ENCODE measurements at regions not wholly inside any gene's neighbourhood (a gene's known extent, or its start where the extent isn't known, plus 50 kb on each side); places are given as distances from the start of the nearest gene placed in this dataset.

DNA sequence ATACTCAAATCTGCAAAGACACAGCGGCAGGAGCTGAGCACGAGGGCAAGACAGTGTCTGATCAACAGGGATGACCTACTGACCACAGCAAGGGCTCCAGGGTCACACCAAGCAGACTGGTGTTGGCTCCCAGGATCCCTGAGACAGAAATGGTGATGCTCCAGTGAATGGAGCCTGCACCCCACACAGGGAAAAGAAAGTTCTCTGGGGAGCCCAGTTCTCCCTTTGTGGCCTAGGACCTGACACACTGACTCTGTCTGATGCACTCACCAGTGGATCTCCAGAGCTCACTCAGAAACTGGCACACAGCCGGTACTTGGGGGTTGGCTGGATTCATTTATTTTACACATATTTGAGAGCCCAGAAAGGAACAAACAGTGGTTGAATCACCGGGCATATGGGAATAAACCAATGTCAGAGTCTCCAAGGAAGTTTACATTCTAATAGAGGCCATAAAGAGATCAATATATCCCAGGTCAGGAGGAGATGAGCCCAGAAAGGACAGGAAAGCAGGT is 215.6 kb upstream of the ARL4C start:
- intact Hi-C loops (cut with DNase I; ENCODE audit: low total_unique reads) = no loop called here
- 77 to 91% methylated on average over 4 of the region's 4 CpGs for WGBS, 2 donors
- H3K4me3 ChIP-seq (ENCODE audit: low read depth, poor library complexity, severe bottlenecking) = no peak overlapping the region
- peak in 1 of 2 donors; percentile 62 for DNase-seq (ENCODE audit: low spot score in 2 of 2)
- TF ChIP-seq POLR2A (IDR thresholded peaks at IDR 0.05) (no peak), CTCF (IDR thresholded peaks at IDR 0.05) (no peak)

DNA sequence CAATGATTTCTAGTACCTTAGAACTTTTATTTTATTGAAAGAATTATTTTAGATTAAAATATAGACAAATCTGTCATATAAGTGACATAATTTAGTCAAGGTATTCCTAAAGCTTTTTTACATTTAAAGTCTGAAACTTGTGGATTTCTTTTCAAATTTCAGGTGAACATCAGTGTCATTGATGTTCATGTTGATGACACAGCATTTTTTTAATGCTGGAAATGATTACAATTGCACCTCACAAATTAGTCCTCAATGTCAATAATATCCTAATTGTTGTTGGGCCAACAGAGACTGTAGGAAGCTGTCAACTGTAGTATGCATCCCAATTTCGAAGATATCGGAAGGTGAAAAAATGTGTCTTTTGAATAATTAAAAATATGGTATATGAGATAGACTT is 214.4 kb upstream of the ARL4C start:
- H3K4me3 ChIP-seq (ENCODE audit: low read depth, poor library complexity, severe bottlenecking) = no peak overlapping the region
- intact Hi-C loops (cut with DNase I; ENCODE audit: low total_unique reads) = no loop called here
- no peak for DNase-seq (ENCODE audit: low spot score in 2 of 2)
- WGBS, 2 donors = 94 to 95% methylated on average over 2 of the region's 2 CpGs
- TF ChIP-seq POLR2A (IDR thresholded peaks at IDR 0.05) = no peak
- no peak for TF ChIP-seq CTCF (IDR thresholded peaks at IDR 0.05)

- intact Hi-C loops (cut with DNase I; ENCODE audit: low total_unique reads) = no loop called here
- TF ChIP-seq CTCF (IDR thresholded peaks at IDR 0.05) (no peak), POLR2A (IDR thresholded peaks at IDR 0.05) (no peak)
- no peak overlapping the region for H3K4me3 ChIP-seq (ENCODE audit: low read depth, poor library complexity, severe bottlenecking)
- peak in 1 of 2 donors; percentile 8 for DNase-seq (ENCODE audit: low spot score in 2 of 2)
- whole genome bisulfite sequencing, 2 donors = 57 to 66% methylated on average over 5 of the region's 5 CpGs
These were observed 213.7 kb upstream of the ARL4C start for GRCh38 chr2:234710587-234710986.

GRCh38 chr2:234710066-234710465 is 213.2 kb upstream of the ARL4C start:
- WGBS, 2 donors = 58 to 60% methylated on average over 4 of the region's 4 CpGs
- TF ChIP-seq POLR2A (IDR thresholded peaks at IDR 0.05) (no peak), CTCF (IDR thresholded peaks at IDR 0.05) (no peak)
- intact Hi-C loops (cut with DNase I; ENCODE audit: low total_unique reads) = no loop called here
- no peak for DNase-seq (ENCODE audit: low spot score in 2 of 2)
- H3K4me3 ChIP-seq (ENCODE audit: low read depth, poor library complexity, severe bottlenecking) = no peak overlapping the region

GRCh38 chr2:234708717-234709116 is 211.8 kb upstream of the ARL4C start:
- TF ChIP-seq POLR2A (IDR thresholded peaks at IDR 0.05) (no peak), CTCF (IDR thresholded peaks at IDR 0.05) (no peak)
- DNase-seq (ENCODE audit: low spot score in 2 of 2) = peak in 1 of 2 donors; percentile 32
- WGBS, 2 donors = 92 to 96% methylated on average over 3 of the region's 3 CpGs
- no peak overlapping the region for H3K4me3 ChIP-seq (ENCODE audit: low read depth, poor library complexity, severe bottlenecking)
- intact Hi-C loops (cut with DNase I; ENCODE audit: low total_unique reads) = no loop called here

DNA sequence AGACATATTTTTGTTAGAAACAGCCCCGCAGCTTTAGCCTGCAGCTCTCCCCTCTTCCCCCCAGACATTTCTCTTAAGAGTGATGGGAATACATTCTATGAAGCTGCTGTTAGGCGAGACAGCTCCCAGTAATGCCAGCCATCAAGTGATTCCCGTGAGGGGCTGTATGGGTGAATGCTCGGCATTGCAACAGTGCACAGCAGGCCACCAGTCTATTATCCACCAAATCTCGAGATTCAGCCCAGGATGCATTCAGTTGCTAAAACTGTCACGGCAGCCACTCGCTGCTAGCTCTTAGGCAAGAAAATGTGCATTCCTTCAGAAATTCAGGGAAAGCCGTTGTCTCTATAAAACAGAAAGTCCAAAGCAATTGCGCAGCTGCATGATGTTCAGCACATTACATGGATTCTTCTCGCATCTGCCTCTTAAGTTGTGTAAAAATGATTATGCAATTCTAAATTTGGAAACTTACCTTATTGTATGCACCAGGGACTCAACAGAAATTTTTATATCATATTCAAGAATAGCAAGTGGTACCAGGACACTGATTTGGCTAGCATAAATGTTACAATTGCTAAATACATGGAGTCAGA is 211.3 kb upstream of the ARL4C start:
- H3K4me3 ChIP-seq (ENCODE audit: low read depth, poor library complexity, severe bottlenecking) = no peak overlapping the region
- no peak for TF ChIP-seq CTCF (IDR thresholded peaks at IDR 0.05)
- no peak for TF ChIP-seq POLR2A (IDR thresholded peaks at IDR 0.05)
- 68 to 72% methylated on average over 10 of the region's 10 CpGs for WGBS, 2 donors
- DNase-seq (ENCODE audit: low spot score in 2 of 2) = peak in 1 of 2 donors; percentile 63
- intact Hi-C loops (cut with DNase I; ENCODE audit: low total_unique reads) = no loop called here

Data from lower leg skin (tissue), 4 donors.